Stomach (tissue), 4 donors: ENCODE measurements at regions not wholly inside any gene's neighbourhood (a gene's known extent, or its start where the extent isn't known, plus 50 kb on each side); places are given as distances from the start of the nearest gene placed in this dataset.

Experiments used
- EP300 ChIP-seq: sonication (generic); formaldehyde crosslinking; IDR thresholded peaks from one replicate; pipeline ENCODE4 v1.6.1; 2017; ENCODE audit warnings: antibody characterized with exemption
- POLR2A ChIP-seq, 4 donors: fragments of 450-650 bp; IDR thresholded peaks; one replicate each; pipeline ENCODE4 v1.6.1; 2016; ENCODE audit warnings: antibody characterized with exemption in 4 of 4, control low read depth in 2 of 4, mild to moderate bottlenecking in 1 of 4, moderate library complexity in 1 of 4
- POLR2AphosphoS5 ChIP-seq, 3 donors: sonication (generic); formaldehyde crosslinking; IDR thresholded peaks; one replicate each; pipeline ENCODE4 v1.6.1; 2016; ENCODE audit warnings: antibody characterized with exemption in 3 of 3
- TF ChIP-seq, protein P1 (sequence below), 7 experiments: fragments of 450-650 bp in 4 of 7; fragments of 200-600 bp in 3 of 7; sonication (generic) in 3 of 7; IDR thresholded peaks; one replicate each; pipeline ENCODE4 v1.5.1; 2016 to 2019; ENCODE audit warnings: antibody characterized with exemption in 7 of 7, control low read depth in 2 of 7, mild to moderate bottlenecking in 1 of 7

- TF ChIP-seq POLR2A (IDR thresholded peaks at IDR 0.05), result no peak
- no peak for TF ChIP-seq EP300
- TF ChIP-seq, protein P1, sequence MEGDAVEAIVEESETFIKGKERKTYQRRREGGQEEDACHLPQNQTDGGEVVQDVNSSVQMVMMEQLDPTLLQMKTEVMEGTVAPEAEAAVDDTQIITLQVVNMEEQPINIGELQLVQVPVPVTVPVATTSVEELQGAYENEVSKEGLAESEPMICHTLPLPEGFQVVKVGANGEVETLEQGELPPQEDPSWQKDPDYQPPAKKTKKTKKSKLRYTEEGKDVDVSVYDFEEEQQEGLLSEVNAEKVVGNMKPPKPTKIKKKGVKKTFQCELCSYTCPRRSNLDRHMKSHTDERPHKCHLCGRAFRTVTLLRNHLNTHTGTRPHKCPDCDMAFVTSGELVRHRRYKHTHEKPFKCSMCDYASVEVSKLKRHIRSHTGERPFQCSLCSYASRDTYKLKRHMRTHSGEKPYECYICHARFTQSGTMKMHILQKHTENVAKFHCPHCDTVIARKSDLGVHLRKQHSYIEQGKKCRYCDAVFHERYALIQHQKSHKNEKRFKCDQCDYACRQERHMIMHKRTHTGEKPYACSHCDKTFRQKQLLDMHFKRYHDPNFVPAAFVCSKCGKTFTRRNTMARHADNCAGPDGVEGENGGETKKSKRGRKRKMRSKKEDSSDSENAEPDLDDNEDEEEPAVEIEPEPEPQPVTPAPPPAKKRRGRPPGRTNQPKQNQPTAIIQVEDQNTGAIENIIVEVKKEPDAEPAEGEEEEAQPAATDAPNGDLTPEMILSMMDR (IDR thresholded peaks at IDR 0.05), result no peak
- TF ChIP-seq POLR2AphosphoS5 (IDR thresholded peaks at IDR 0.05), result no peak
Observed at GRCh38 chr9:2526071-2526828, 95.3 kb upstream of the VLDLR start.
